H1 (cell line): ENCODE measurements at regions not wholly inside any gene's neighbourhood (a gene's known extent, or its start where the extent isn't known, plus 50 kb on each side); places are given as distances from the start of the nearest gene placed in this dataset.

Source experiments
- HDAC2 ChIP-seq, 2 experiments: fragments of 300-600 bp in 1 of 2; sonication (generic) in 1 of 2; IDR thresholded peaks; 2 replicates each; pipeline ENCODE4 v1.6.1; 2011 to 2012; ENCODE audit warnings: low read depth in 2 of 2, low read length in 2 of 2, mild to moderate bottlenecking in 2 of 2, moderate library complexity in 2 of 2, borderline replicate concordance in 1 of 2, inconsistent platforms in 1 of 2
- SP2 ChIP-seq: IDR thresholded peaks from 2 replicates; pipeline ENCODE4 v1.6.1; 2012; ENCODE audit warnings: mild to moderate bottlenecking, low read length, inconsistent platforms

GRCh38 chr13:50691681-50692263 is 151.7 kb downstream of the DLEU7 start (continued):
- TF ChIP-seq SP2 (no peak), HDAC2 (IDR thresholded peaks at IDR 0.05; ENCODE audit: borderline replicate concordance in 1 of 2, low read depth in 2 of 2, low read length in 2 of 2) (no peak)
